Stimulated activated CD8-positive, alpha-beta memory T cell treated with anti-CD3 and anti-CD28 coated beads, Interleukin-7, amount 100 ng/mL, for 1 hour (primary cell): ENCODE measurements at regions not wholly inside any gene's neighbourhood (a gene's known extent, or its start where the extent isn't known, plus 50 kb on each side); places are given as distances from the start of the nearest gene placed in this dataset.
"Not testable (repeated sequence)": the region's sequence is repeated elsewhere in the genome, so short reads cannot be mapped to it uniquely, and the experiment has no call there.

Experiments
- DNase-seq, 2 donors: peaks; one replicate each; pipeline ENCODE4 v3.0.0-alpha.2; 2020; ENCODE audit warnings: low read depth in 2 of 2

GRCh38 chr3:8128686-8129085, 372.9 kb upstream of the LMCD1 start:
- no peak for DNase-seq

GRCh38 chr3:8136553-8136952, 365.1 kb upstream of the LMCD1 start:
- no peak for DNase-seq

DNA sequence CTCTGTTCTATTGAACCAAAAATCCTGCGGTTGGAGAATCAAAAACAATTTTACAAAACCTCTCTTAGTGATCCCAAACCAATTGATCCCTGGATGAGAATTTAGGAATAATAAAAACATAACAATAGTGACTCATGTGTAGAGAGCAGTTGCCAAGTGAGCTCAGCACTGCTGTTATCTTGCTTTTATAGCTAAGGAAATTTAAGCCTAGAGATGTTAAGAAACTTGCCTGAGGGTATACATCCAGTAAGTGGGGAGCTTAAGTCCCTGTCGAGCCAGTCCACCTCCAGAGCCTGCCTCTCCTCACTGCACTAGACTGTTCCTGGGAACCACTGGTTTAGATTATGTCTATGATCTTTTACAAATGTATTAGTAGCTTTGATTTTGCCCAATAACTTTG, 358.4 kb upstream of the LMCD1 start:
- DNase-seq: no peak

DNA sequence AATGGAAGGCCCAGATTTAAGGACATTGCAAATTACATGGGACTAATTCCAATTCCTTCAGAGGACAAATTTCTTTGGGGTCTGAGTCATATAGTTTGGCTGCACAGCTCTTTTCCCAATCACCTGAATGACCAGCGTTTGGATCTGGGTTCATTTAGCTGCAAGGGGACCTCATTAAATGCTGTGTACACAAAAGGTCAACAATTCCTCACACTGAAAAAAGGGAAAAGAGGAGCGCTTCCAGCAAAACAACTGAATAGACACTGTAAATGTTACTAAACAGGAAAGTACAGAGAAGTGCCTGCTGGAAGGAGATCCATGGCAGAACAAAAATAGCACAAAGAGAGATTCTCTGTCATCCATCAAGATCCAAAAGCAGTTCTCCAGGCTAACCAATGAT, 356.0 kb upstream of the LMCD1 start:
- no peak for DNase-seq

- DNase-seq: no peak
These were observed 353.9 kb upstream of the LMCD1 start for GRCh38 chr3:8147711-8148110.

DNA sequence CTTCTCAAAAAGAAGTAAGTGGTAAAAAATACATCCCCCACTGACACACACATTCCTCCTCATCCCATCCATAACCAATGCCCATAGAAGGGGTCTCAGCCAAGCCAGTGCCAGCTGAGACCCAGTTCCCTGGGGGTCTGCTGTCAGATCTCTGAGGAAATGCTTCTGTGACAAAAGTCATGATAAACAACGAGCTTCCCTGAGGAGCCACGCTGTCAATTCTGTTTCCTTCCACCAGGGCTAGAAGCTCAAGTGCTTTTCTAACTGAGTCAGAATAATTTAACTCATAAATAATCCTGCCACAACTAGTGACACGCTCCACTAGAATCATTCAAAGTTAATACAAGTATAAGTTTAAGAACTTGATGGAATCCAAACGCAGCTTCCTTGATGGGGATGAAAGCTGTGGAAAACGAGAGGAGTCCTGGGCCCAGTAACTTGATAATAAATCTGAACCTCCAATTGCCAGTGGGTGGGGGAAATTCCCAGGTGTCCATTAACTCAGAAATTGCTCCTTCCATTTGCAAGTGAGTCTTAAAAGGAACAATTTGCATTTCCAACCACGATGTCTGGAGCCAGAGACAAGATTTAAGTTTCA, 348.7 kb upstream of the LMCD1 start:
- DNase-seq: no peak

DNA sequence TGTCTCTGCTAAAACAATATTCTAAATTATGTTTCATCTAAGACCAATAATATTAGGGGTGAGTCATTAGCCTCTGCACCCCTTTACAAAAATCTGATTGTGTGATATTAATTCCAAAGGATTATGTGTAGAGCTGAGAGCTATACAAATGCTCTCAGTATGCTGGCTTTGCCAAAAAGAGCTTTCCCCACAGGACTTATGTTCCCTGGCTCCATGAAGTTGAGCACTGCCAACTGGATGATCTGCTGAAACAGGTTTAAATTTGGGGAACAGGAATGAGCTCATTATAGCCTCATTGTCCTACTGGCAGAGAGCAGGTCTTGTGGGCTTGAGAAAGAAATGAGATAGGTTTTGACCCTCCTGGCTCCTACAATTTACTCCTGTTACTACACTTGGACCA, 347.8 kb upstream of the LMCD1 start:
- DNase-seq: no peak

DNA sequence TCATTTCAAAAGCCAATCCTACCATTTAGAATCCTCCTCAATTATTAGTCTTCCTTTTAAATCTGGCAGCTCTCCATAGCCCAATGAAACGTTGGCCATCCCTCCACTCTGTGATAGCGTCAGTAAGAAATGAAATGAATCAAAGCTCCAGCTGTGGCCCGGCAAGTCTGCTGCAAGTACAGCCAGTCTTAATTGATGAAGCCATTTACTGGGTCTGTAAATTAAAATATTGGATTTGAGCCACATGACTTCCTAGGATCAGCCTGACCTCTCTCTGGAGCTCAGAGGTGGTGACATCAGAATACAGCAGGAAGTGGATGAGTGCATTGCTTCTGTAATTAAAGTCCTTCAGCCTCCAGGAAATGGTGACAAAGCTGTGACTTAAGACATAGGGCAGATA, 347.0 kb upstream of the LMCD1 start:
- DNase-seq: no peak

GRCh38 chr3:8156138-8156537, 345.5 kb upstream of the LMCD1 start:
- no peak for DNase-seq

GRCh38 chr3:8156831-8157230, 344.8 kb upstream of the LMCD1 start:
- DNase-seq: no peak

DNA sequence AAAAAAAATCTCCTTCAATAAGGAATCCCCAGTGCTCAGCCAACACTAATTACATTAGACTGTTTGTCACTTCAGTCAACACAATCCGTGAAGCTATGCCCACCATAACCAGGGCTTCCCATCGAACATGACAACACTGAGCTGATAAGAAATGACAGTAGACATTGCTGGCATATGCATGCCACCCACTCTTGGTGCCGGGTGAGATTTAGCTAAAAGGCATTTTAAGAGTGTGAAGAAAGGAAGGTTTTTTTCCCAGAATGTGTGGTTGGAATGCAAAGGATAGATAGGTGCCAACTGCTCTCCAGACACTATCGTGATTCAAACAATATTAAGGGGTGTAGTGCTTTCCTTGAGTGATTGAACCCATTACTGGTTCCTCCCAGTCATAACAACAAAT, 344.0 kb upstream of the LMCD1 start:
- no peak for DNase-seq

- DNase-seq: no peak
These were observed 337.5 kb upstream of the LMCD1 start for GRCh38 chr3:8164145-8164544.

DNA sequence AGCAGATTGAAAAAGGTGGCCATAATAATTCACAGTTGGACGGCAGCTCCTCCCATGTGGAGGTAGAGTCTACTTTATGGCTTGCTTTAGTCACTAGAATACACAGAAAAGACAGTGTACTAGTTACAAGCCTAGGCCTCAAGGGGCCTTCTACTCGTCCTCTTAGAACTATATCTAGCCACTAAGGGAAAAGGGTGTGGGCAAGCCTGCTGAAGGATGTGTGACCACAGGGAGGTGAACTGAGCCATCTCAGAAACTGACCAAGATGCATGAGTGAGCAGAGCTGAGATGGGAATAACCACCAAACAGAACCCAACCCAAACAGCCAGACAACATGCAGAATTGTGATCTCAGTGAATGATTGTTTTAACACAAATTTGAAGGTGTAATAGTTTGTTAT, 335.6 kb upstream of the LMCD1 start:
- no peak for DNase-seq

DNA sequence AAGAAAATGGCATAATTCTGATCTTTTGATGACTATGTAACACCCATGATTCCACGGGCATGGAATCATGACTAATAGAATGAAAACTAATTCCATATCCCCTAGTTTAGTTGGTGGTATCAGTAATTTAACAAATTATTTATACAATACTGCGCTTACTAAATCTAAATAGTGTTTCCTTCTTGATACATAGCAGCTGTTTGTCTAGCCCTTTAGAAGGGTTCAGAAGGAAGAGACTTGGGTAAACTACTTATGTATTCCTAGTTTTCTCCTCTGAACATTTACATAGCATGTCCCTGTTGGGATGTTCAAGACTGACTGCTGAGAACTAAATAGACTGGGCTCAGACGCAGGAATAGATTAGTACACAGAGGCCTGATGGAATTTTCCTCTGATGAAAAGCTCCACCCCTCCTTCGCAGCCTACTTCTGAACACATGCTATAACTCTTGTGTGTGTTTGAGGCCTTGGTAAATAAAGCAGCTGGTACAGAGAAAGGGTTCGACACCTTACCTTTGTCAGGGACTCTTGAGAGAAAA, 330.6 kb upstream of the LMCD1 start:
- no peak for DNase-seq

DNA sequence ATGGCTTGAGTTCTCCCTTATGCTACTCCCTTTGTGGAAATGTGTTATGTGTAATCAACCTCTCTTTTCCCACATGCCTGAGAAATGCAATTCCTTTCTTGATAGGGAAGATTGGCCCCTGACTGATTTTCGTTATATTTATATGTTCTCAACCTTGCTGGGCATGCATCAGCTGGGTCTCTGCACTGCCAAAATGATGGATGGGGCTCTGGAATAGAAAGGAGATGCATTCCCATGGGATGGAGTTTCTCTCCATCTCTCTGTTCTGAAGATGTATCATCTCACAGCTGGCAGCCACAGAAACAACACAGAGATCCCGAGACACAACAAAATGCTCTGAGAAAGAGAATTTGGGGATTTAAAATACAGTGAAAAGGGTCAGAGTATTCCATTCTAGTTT, 327.7 kb upstream of the LMCD1 start:
- DNase-seq: no peak

DNA sequence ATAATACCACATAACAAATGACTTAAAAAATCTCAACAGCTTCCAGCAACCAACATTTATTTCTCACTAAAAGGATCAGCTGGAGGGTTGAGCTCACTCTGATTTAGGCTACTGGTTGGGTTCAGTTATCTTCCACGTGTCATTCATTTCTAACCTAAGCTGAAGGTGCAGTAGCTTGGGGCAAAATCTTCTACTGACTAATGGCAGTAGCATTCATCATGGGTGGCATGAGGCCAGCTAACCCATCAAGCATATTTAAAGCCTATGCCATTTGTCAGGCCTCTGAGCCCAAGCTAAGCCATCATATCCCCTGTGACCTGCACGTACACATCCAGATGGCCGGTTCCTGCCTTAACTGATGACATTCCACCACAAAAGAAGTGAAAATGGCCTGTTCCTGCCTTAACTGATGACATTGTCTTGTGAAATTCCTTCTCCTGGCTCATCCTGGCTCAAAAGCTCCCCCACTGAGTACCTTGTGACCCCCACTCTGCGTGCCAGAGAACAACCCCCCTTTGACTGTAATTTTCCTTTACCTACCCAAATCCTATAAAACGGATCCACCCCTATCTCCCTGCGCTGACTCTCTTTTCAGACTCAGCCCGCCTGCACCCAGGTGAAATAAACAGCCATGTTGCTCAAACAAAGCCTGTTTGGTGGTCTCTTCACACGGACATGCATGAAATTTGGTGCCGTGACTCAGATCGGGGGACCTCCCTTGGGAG, 324.7 kb upstream of the LMCD1 start:
- not testable (repeated sequence) for DNase-seq

DNA sequence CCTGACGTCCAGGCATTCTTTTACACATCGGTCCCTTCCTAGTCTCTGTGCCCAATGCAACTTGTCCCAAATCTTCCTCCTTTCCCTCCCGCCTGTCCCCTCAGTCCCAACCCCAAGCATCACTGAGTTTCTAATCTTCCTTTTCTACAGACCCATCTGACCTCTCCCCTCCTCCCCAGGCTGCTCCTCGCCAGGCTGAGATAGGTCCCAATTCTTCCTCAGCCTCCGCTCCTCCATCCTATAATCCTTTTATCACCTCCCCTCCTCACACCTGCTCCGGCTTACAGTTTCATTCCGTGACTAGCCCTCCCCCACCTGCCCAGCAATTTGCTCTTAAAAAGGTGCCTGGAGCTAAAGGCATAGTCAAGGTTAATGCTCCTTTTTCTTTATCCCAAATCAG, 323.1 kb upstream of the LMCD1 start:
- not testable (repeated sequence) for DNase-seq

DNA sequence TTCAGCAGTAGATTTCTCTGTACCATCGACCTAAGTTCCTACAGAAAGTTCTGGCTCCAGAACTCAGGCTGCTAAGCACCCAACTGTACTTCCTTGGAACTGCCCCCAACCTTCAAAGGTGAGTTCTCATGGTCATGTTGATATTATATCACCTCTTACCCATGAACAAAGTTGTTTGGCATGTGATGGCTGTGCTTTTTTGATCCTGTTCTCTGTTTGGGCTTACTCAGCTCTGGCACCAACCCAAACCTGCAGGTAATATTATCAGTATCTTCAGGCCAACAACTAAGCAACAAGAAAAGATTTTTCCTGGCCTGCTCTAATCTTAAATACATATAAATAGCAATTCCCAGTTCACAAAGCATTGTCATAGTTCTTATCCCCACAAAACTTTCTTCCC, 318.7 kb upstream of the LMCD1 start:
- no peak for DNase-seq

- no peak for DNase-seq
These were observed 318.0 kb upstream of the LMCD1 start for GRCh38 chr3:8183627-8184026.

DNA sequence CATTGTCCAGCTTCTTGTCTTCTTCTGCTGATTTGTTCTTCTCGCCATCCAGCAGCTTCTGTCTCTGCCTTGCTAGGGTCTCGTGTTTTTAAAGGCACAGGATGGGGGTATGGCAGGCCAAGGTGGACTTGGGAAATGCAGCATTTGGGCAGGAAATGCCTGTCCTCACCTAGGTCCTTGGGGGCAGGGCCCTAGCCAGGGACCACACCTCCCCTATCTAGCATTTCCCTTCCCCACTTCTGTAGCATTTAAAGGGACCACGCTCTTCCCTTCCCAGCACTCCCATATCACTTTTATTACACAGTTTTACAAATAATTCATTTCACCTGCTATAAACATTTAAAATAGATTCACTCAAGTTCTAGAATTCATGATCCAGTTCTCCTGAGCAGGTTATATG, 315.4 kb upstream of the LMCD1 start:
- DNase-seq: no peak

GRCh38 chr3:8187996-8188395, 313.6 kb upstream of the LMCD1 start:
- DNase-seq: no peak

DNA sequence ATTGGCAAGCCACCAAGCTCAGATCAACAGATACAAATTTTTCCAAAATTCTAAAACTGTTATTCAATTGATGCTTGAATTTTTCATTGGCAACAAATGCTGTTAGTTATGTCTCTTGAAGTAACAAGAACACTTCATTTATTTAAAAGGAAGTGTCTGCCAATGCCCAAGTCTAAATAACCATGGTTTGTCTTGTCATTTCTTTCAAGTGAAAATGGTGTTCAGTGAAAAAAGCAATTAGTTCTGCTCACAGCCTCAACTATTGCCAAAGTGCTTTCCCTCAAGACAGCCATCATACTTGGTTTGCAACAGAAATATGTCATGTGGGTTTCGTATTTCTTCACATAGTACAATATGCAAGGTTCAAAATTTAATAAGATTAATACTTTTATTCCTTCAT, 312.6 kb upstream of the LMCD1 start:
- DNase-seq: no peak

GRCh38 chr3:8191406-8191805, 310.2 kb upstream of the LMCD1 start:
- DNase-seq: no peak

DNA sequence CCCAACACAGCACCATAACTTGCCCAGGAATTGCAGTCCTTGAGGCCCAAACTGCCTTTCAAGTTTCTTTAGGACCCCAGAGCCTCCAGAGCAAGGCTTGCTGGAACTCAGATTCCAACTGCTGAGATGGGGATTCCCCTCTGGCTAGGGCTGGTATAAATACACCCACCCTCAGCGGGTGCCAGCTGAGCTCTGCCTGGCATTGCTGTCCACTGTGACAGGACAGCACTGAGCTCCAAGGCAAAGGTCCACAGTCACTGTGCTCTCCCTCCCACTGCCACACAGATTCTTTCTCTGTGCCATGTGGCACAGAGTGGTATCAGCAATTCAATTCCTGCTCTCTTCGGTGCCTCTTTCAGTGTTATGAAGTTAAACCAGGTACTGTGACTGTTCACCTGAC, 304.2 kb upstream of the LMCD1 start:
- no peak for DNase-seq
